ENCODE measurements at regions not wholly inside any gene's neighbourhood (a gene's known extent, or its start where the extent isn't known, plus 50 kb on each side); places are given as distances from the start of the nearest gene placed in this dataset.

- TF ChIP-seq GTF2F1 (IDR thresholded peaks at IDR 0.05; ENCODE audit: low read length) (no peak), SALL2 (CRISPR knock-in tag; IDR thresholded peaks at IDR 0.05) (no peak), NRL (CRISPR knock-in tag; IDR thresholded peaks at IDR 0.05; ENCODE audit: borderline replicate concordance) (0 out of 2 replicates have a peak, but pooled peaks have one; percentile 20), TCF7 (IDR thresholded peaks at IDR 0.05; ENCODE audit: low read depth) (no peak), ZNF562 (CRISPR knock-in tag; IDR thresholded peaks at IDR 0.05; ENCODE audit: borderline replicate concordance) (no peak)
- TF ChIP-seq, protein P1, sequence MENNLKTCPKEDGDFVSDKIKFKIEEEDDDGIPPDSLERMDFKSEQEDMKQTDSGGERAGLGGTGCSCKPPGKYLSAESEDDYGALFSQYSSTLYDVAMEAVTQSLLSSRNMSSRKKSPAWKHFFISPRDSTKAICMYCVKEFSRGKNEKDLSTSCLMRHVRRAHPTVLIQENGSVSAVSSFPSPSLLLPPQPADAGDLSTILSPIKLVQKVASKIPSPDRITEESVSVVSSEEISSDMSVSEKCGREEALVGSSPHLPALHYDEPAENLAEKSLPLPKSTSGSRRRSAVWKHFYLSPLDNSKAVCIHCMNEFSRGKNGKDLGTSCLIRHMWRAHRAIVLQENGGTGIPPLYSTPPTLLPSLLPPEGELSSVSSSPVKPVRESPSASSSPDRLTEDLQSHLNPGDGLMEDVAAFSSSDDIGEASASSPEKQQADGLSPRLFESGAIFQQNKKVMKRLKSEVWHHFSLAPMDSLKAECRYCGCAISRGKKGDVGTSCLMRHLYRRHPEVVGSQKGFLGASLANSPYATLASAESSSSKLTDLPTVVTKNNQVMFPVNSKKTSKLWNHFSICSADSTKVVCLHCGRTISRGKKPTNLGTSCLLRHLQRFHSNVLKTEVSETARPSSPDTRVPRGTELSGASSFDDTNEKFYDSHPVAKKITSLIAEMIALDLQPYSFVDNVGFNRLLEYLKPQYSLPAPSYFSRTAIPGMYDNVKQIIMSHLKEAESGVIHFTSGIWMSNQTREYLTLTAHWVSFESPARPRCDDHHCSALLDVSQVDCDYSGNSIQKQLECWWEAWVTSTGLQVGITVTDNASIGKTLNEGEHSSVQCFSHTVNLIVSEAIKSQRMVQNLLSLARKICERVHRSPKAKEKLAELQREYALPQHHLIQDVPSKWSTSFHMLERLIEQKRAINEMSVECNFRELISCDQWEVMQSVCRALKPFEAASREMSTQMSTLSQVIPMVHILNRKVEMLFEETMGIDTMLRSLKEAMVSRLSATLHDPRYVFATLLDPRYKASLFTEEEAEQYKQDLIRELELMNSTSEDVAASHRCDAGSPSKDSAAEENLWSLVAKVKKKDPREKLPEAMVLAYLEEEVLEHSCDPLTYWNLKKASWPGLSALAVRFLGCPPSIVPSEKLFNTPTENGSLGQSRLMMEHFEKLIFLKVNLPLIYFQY (CRISPR knock-in tag; IDR thresholded peaks at IDR 0.05; ENCODE audit: borderline replicate concordance), result no peak
Measured at GRCh38 chr4:54539500-54540029, 118.2 kb upstream of the KIT start (continued).

DNA sequence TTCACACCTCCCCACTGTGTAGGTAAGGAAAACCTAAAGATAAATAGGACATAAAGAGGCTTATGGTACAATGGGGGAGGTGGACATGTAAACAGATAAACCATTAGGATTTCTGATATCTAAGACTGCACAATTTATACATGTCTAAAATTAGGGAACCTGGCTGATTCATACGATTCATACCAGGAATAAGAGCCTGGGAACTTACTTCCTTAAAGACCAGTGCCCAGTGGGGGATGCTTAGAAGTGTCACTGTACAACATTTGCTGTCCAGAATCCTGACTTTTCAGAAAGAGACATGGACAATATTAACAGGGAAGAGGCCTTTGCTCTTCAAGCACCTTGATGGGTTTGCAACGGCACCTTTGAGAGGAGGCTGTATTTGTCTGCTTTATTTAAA, 116.8 kb upstream of the KIT start:
- intact Hi-C loops (cut with micrococcal nuclease; ENCODE audit: unreplicated experiment) (no loop called here), in situ Hi-C loops (cut with HindIII; ENCODE audit: extremely low pct_ligation_motif_present, low pct_unique_long_range_greater_than_20kb) (no loop called here)
- ATAC-seq, result no peak
- H3K9ac ChIP-seq (ENCODE audit: insufficient read depth, low read depth, low read length), result no peak overlapping the region
- no peaks in the 10 kb centered on the region for H3K36me3 ChIP-seq (replicated peaks in 1 of 2; ENCODE audit: control insufficient read depth in 1 of 2, insufficient read depth in 2 of 2, low read length in 2 of 2)
- POLR2A ChIA-PET, result no interaction called here
- H3K79me2 ChIP-seq (ENCODE audit: insufficient read depth, low read length), result no peaks in the 10 kb centered on the region
- peaks cover 0 to 10% of the 10 kb centered on the region in 2 experiments; a peak in 3 of 5 replicates for H3K27me3 ChIP-seq (ENCODE audit: control insufficient read depth in 1 of 2, insufficient read depth in 2 of 2, low read length in 2 of 2)
- no peaks in the 10 kb centered on the region for H3K9me3 ChIP-seq (ENCODE audit: low read length)
- CTCF ChIA-PET (ENCODE audit: low intra/inter-chr PET ratio, low total read pairs), result no interaction called here
- no peak overlapping the region for H3K4me2 ChIP-seq (ENCODE audit: low read depth, low read length)
- FAIRE-seq, result no peak
- H3K27ac ChIP-seq (ENCODE audit: extremely low read length, insufficient read depth, low read length), result no peak overlapping the region
- 5% methylated on average over 2 of the region's 2 CpGs for WGBS (ENCODE audit: low lambda C conversion rate)
- no peak overlapping the region for H3K4me3 ChIP-seq (replicated peaks in 1 of 3; ENCODE audit: insufficient read depth in 1 of 3, low read depth in 2 of 3, low read length in 3 of 3)
- no peak overlapping the region for H2AFZ ChIP-seq (ENCODE audit: low read length)
- DNase-seq (ENCODE audit: low spot score), result no peak
- no peaks in the 10 kb centered on the region for H3K4me1 ChIP-seq (ENCODE audit: insufficient read depth, low read length)
- no peaks in the 10 kb centered on the region for H4K20me1 ChIP-seq (ENCODE audit: insufficient read depth, low read length)
- BruUV-seq (replicated peaks), result no TSS peak
- TF ChIP-seq FIP1L1 (IDR thresholded peaks at IDR 0.05; ENCODE audit: borderline replicate concordance, insufficient read depth, low read depth, low read length), result no peak
- TF ChIP-seq TBP (CRISPR knock-in tag; IDR thresholded peaks at IDR 0.05), result no peak
- TF ChIP-seq HNRNPL (IDR thresholded peaks at IDR 0.05; ENCODE audit: low read depth, low read length), result no peak
- TF ChIP-seq FOXO4 (CRISPR knock-in tag; conservative IDR thresholded peaks at IDR 0.05), result no peak
- TF ChIP-seq NR0B2 (CRISPR knock-in tag; IDR thresholded peaks at IDR 0.05), result no peak
- TF ChIP-seq SNRNP70 (IDR thresholded peaks at IDR 0.05; ENCODE audit: low read depth, low read length), result no peak
- TF ChIP-seq, protein P2, sequence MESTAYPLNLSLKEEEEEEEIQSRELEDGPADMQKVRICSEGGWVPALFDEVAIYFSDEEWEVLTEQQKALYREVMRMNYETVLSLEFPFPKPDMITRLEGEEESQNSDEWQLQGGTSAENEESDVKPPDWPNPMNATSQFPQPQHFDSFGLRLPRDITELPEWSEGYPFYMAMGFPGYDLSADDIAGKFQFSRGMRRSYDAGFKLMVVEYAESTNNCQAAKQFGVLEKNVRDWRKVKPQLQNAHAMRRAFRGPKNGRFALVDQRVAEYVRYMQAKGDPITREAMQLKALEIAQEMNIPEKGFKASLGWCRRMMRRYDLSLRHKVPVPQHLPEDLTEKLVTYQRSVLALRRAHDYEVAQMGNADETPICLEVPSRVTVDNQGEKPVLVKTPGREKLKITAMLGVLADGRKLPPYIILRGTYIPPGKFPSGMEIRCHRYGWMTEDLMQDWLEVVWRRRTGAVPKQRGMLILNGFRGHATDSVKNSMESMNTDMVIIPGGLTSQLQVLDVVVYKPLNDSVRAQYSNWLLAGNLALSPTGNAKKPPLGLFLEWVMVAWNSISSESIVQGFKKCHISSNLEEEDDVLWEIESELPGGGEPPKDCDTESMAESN (CRISPR knock-in tag; conservative IDR thresholded peaks at IDR 0.05), result no peak
- TF ChIP-seq NFYC (CRISPR knock-in tag; IDR thresholded peaks at IDR 0.05), result no peak
- TF ChIP-seq ZNF234 (CRISPR knock-in tag; conservative IDR thresholded peaks at IDR 0.05), result no peak
- TF ChIP-seq ZNF780A (CRISPR knock-in tag; IDR thresholded peaks at IDR 0.05), result no peak
